HG02798 (cell line): ENCODE measurements at regions not wholly inside any gene's neighbourhood (a gene's known extent, or its start where the extent isn't known, plus 50 kb on each side); places are given as distances from the start of the nearest gene placed in this dataset.
"Not testable (repeated sequence)": the region's sequence is repeated elsewhere in the genome, so short reads cannot be mapped to it uniquely, and the experiment has no call there.

Experiments
- ATAC-seq: cut with Tn5 transposase; IDR thresholded peaks from one replicate; pipeline ENCODE4 v1.9.1; 2021; ENCODE audit warnings: mild to moderate bottlenecking; ENCODE audit not compliant: unreplicated experiment, poor library complexity

DNA sequence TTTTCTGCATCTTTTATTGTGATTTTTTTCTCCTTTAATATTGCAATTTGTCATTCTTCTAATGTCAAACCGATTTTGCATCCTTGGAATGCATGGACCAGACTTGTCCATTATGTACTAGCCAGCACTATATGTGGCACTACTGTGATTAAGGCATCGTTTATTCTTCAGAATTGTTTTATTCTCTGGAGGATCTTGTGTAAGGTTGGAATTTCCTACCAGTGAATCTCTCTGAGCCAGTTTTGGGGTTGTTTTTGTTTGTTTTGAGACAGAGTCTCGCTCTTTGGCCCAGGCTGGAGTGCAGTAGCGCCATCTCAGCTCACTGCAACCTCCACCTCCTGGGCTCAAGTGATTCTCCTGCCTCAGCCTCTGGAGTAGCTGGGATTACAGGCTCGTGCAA is 58.5 kb downstream of the IGLL5 start:
- no peak for ATAC-seq

DNA sequence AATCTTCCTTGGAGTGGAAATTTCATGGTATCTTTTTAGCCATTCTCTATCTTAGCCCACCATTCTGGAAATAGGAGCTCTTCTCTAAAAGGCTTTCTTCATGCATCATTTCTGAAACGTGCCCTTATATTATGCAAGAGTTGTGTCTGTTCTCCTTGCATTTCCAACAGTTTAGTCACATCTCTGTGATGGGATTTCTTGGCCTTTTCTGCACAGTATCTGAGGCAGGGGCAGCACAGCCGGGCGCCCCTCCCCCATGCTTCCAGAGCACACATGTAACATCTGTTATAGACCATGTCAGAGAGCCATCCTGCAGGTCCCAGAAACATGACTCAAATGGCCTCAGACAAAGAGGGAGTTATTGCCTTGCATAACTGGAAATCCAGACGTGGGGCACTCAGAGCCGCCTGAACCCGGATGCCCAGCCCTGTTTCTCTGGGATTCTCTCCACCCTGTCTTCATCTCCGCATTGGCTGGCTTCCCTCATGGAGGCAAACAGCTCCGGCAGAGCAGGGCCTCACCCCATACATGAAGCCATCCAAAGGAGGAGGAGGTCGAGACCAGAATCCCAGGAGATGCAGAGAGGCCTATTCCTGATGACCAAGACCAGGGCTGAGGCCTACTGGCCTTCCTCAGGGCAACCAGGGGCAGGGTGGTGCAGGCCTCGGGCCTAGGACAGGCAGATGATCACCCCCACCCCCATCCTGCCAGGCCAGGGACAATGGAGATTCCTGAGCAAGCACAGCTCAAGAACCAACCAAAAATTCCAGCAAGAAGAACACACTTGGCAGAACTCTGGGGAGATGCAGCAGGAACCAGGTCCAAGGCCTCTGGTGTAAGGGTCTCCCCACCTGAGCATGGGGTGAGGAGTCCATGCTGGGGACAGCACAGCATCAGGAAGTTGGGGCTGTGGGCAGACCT is 61.3 kb downstream of the IGLL5 start:
- no peak for ATAC-seq

DNA sequence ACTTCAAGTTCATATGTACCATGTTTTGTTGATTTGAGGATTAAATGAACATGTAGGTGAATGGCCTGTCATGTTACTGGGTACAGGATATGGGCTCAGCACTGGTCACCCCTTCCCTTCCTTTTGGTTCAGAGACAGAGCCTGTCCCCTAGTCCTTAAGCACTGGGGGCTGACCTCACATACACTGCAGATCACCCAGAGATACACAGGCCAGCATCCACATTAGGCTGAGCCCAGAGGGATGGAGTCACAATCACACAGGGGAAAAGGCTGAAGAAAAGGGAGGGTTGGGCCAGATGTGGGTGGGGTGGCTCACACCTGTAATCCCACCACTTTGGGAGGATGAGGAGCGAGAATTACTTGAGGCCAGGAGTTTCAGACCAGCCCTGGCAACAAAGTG is 62.3 kb downstream of the IGLL5 start:
- no peak for ATAC-seq

DNA sequence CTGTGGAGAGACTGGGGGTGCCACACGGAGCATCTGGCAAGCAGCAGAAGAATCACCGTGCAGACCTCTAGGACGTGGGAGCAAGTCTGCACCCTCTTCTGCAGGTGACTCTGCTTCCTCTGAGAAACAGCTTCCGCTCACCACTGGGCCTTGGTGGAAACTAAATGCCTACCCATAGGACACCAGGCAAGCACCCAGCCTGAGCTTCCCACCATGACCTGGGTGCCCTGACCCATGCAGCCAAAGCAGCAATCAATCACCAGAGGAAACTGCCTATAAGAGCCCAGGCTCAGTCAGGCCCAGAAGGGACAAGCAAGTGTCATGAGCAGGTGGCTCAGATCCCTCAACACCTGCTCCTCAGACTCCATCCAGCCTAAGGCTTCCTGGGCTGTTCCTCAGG is 63.4 kb downstream of the IGLL5 start:
- ATAC-seq: no peak

GRCh38 chr22:22952531-22953280 is 65.1 kb downstream of the IGLL5 start:
- ATAC-seq: no peak

DNA sequence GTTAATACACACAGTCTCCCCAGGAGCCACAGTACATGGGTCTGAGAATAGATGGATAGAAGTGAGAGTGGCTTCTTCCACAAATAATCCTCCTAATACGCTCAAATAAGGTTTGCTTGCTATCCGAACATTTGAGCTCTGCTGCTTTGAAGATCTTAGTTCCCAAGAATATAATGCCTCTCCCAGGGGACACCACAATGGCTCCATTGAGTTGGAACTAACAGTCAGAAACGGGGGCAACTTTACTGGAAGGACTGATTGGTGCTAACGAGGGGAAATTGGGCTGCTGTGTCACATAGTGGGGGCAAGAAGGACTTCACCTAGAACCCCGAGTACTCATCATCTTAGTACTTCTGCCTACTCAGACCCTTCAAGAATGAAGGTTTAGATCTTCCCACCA is 66.2 kb downstream of the IGLL5 start:
- no peak for ATAC-seq

DNA sequence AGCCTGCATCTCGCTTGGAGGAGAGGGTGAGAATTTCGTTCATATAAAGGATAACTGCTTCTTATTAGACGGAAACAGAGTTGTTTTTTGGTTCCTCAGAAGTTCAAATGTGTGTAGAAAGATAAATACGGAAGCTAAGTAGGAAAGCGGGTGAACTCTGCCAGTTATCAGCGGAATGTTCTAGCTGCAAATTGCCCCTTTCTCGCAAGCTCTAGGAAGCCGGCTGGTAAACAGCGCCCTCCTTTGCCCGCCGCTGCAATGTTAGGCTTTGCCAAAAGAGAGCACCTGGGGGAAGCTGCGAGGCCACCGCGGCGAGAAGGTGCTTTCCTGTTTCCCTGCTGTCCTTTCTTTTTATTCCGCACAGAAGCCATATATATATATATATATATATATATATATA is 67.0 kb downstream of the IGLL5 start:
- ATAC-seq: peak; percentile 52

DNA sequence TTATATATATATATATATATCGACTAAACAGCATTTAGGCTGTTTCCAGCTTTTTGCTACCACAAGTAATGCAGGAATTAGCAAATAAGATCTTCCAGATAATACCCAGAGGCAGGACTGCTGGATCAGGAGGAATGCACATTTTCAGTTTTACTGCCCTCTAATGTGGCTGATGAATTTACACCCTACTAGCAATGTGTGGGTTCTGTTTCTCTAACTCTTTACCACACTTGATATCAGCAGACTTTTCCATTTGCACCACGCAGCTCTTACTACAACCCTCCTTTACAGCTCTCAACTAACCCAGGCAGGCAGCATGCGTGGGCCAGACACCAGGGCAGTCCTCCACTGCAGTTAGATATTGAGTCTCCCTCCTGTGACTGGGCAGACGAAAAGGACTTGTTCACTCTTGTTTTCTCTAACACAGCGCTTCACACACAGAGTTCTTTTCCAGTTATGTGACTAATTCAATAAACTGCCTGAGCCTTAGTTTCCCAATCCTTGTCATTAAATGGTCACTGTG is 67.7 kb downstream of the IGLL5 start:
- no peak for ATAC-seq

DNA sequence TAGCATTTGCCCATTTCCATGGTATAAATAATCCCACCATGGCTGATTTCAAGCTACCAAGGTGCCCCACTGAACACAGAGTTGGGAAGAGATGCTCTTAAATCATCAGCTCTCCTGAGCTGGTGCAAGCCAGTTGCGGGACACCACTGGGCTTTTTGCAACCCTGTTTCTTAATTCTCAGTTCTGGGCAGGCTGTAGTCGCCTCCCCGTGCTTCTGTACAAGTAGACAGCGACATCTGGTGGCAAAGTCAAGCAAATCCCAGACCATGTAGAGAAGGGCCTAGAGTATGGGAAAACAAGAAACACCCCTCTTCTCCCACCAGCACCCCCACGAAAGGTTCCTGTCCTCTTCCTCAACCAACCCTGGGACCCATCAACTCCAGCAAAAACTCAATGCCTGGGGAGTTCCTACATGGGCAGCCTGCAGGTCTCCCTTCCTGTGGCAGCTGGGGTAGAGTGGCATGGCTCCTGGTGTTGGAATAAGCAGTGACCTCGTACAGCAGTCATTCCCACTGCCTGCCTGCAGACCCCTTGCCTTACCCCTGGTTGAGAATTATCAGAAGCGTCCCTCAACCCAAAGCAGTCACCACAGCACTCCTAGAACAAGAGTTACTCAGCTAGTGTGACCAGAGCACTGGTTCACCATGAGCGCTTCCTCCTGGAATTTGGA is 68.4 kb downstream of the IGLL5 start:
- ATAC-seq: peak; percentile 64

GRCh38 chr22:22957090-22957489 is 69.5 kb downstream of the IGLL5 start:
- ATAC-seq: no peak

- ATAC-seq: no peak
These were observed 71.0 kb downstream of the IGLL5 start for GRCh38 chr22:22958621-22959020.

GRCh38 chr22:22959147-22959827 is 71.7 kb downstream of the IGLL5 start:
- no peak for ATAC-seq

GRCh38 chr22:22960307-22960706 is 72.7 kb downstream of the IGLL5 start:
- ATAC-seq: no peak

DNA sequence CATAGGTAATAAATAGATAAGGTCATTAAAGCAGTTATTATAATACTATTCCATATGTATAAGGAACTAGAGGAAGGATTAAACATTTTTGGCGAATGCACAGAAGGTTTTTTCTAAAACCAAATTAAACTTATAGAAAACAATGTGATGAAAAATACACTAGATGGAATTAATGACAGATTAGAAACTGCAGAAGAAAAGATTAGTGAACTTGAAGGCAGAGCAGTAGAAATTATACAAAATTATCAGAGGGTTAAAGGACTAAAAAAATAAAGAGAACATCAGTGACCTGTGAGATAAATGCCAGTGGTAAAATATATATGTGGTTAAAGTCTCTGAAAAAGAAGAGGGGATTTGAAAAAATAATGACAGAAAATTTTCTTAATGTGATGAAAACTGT is 74.0 kb downstream of the IGLL5 start:
- ATAC-seq: no peak

GRCh38 chr22:22968366-22968765 is 80.8 kb downstream of the IGLL5 start:
- no peak for ATAC-seq

DNA sequence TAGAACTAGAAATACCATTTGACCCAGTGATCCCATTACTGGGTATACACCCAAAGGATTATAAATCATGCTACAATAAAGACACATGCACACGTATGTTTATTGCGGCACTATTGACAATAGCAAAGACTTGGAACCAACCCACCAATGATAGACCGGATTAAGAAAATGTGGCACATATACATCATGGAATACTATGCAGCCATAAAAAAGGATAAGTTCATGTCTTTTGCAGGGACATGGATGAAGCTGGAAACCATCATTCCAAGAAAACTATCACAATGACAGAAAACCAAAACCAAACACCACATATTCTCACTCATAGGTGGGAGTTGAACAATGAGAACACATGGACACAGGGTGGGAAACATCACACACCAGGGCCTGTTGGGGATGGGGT is 85.0 kb downstream of the IGLL5 start:
- not testable (repeated sequence) for ATAC-seq

- no peak for ATAC-seq
These were observed 85.7 kb downstream of the IGLL5 start for GRCh38 chr22:22973336-22973735.

- ATAC-seq: no peak
These were observed 86.5 kb downstream of the IGLL5 start for GRCh38 chr22:22974156-22974555.

GRCh38 chr22:22974795-22975580 is 87.4 kb downstream of the IGLL5 start:
- no peak for ATAC-seq
